LHCN-M2 (cell line): ENCODE measurements at regions not wholly inside any gene's neighbourhood (a gene's known extent, or its start where the extent isn't known, plus 50 kb on each side); places are given as distances from the start of the nearest gene placed in this dataset.
A peak's percentile ranks its signal among the peaks of the same experiment; 100 is the strongest.

Source experiments
- DNase-seq: peaks from one replicate; pipeline ENCODE4 v3.0.0-alpha.2; 2012; ENCODE audit warnings: low read depth

DNA sequence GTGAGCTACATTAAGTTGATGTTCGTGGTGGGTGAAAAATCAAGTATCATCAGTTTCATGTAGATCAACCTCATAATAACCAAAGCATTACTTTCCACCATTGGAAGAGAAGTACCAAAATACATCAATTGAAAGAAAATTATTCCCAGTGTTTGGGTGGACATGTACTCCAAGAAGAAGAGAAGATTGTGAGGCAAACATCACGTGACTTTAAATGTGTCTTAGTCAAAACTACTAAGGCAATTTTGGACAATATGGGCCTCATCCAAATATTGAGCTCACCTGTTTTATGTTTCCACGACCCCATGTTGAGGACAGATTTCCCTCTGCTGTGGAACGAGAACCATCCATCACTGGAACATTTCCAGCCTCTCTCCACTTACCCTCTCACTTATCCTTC is 303.0 kb upstream of the LMCD1 start:
- DNase-seq: no peak

DNA sequence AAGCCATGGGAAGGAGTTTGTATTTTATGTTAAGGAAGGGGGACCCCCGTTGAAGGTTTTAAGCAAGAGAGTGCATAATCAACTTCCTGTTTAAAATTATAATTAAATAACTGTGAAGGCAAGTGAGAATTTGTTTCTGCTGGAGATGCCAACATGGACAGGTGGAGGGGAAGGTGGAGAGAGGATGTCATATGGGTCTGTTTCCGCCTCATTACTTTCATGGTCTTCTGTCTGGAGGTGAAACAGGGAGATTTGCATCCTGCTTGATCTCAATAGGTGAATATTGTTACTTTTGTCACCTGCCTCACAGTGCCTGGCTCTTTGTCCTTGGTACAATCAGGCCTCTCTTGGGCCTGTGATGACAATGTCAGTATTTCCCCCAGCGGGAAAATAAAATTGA is 300.6 kb upstream of the LMCD1 start:
- DNase-seq: no peak

GRCh38 chr3:8201886-8202285 is 299.7 kb upstream of the LMCD1 start:
- DNase-seq: peak; percentile 55

GRCh38 chr3:8204331-8204730 is 297.3 kb upstream of the LMCD1 start:
- DNase-seq: no peak

DNA sequence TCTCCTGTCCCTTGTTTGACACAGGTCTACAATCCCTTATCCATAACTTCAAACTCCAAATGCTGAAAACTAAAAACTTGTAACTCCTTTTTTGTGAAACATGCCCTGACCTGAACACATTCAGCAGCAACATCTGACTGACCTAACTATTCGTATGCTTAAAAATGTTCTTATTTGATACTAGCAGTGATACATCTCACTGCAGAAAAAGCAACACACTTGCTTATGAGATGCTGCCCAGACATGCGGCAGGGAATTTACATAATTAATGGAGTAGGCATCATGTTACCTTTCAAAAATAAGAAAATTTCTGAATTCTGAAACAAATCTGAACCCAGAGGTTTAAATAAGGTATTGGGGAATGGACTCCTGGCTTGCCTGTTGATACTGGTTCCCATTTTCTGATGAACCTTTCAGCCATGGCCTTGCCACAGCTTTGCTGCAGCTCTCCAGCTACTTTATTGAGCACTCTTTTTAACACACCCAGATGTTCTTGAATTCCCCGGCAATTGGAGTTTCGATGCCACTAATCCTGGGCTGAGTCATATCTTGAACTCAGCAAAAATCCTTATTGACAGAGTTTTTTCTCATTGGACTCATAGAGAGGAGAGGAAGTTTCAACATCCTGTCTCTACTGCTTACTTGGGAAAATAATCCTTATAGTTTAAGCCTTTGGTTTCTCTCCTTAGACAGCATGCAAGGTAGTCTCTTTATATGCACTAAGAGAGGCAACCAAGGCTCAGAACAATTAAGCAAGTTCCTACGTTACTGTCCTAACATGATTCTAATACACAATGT is 296.6 kb upstream of the LMCD1 start:
- DNase-seq: peak; percentile 57

- no peak for DNase-seq
These were observed 295.7 kb upstream of the LMCD1 start for GRCh38 chr3:8205881-8206280.

- DNase-seq: no peak
These were observed 294.5 kb upstream of the LMCD1 start for GRCh38 chr3:8206971-8207617.

- DNase-seq: peak; percentile 34
These were observed 290.7 kb upstream of the LMCD1 start for GRCh38 chr3:8210882-8211341.

DNA sequence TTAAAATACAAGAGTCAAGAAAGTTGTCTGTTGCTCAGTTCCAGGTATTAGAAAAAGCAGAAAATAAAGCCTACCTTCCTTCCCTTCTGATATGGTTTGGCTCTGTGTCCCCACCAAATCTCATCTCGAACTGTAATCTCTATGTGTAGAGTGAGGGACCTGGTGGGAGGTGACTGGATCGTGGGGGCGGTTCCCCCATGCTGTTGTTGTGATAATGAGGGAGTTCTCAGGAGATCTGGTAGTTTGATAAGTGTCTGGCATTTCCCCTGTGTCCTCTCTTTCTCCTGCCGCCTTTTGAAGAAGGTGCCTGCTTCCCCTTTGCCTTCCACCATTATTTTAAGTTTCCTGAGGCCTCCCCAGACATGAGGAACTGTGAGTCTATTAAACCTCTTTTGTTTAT is 288.8 kb upstream of the LMCD1 start:
- DNase-seq: no peak

- no peak for DNase-seq
These were observed 288.3 kb upstream of the LMCD1 start for GRCh38 chr3:8213286-8213685.

- DNase-seq: no peak
These were observed 285.8 kb upstream of the LMCD1 start for GRCh38 chr3:8215821-8216220.

GRCh38 chr3:8218353-8218940 is 283.2 kb upstream of the LMCD1 start:
- DNase-seq: no peak

DNA sequence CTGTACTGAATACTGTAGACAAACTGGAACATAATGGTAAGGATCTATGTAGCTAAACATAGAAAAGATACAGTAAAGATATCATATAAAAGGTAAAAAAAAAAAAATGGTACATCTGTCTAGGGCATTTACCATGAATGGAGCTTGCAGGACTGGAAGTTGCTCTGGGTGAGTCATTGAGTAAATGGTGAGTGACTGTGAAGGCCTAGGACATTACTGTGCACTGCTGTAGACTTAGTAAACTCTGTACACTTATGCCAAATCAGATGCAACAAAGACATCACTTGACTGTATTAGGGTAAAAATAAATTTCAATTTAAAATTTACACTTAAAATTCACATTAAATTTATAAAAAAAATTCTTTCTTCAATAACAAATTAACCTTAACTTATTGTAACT is 281.3 kb upstream of the LMCD1 start:
- peak; percentile 14 for DNase-seq

GRCh38 chr3:8223766-8224165 is 277.9 kb upstream of the LMCD1 start:
- peak; percentile 23 for DNase-seq

DNA sequence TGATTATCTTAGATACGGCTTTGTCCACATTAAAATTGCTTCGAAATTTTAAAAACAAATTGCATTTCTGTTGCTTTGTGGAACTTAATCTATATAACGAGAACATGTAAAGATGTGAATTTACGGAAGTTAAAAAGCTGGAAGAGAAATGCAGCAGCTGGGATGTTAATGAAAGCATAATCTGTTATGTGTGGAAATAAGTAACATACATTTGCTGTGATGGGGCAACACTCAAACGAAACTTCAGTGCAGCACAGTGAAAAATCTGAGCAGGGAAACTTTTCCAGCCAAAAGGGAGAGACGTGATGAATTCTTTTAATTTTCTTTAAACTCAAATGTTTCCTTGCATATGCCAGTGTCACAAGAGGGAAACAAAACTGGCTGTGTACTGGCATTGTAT is 276.7 kb upstream of the LMCD1 start:
- DNase-seq: no peak

DNA sequence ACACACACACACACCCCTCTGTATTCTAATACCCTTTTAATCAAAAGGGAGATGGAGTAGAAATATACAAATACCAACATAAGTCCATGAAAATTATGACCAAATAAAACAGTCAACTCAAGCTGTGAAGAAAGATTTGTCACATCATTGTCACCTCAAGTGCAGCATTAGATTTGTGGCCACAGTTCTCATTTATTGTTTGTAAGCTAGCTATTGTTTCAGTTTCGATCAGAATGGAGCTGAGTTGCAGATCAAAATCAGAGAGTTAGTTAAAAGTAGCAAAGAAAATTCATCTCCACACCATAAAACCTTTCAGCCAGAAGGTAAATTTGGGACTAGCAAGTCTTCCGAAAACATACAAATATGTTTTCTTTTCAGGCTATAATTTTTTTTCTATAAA is 267.7 kb upstream of the LMCD1 start:
- DNase-seq: no peak

- no peak for DNase-seq
These were observed 265.4 kb upstream of the LMCD1 start for GRCh38 chr3:8236264-8236663.

- no peak for DNase-seq
These were observed 263.7 kb upstream of the LMCD1 start for GRCh38 chr3:8237893-8238292.

GRCh38 chr3:8238432-8238831 is 263.2 kb upstream of the LMCD1 start:
- no peak for DNase-seq

DNA sequence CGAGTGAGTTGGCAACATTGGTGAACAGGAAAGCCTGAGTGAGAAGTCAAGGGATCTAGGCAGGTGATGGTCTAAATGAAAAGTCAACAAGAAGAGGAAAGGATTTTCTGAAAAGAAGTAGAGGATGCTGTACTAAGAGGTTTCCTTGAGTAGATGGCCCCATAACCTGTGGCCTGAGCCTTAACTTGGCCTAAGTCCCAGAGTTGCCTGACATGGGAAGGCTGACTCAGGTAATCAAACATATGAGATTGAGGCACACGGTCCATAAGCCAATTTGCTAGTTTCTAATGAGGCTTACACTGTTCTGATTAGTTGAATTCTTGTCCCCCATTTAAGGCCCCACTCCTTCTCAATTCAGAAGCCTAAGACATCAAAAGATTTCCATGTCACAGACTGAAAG is 262.5 kb upstream of the LMCD1 start:
- no peak for DNase-seq

- DNase-seq: peak; percentile 43
These were observed 261.6 kb upstream of the LMCD1 start for GRCh38 chr3:8239718-8240695.

DNA sequence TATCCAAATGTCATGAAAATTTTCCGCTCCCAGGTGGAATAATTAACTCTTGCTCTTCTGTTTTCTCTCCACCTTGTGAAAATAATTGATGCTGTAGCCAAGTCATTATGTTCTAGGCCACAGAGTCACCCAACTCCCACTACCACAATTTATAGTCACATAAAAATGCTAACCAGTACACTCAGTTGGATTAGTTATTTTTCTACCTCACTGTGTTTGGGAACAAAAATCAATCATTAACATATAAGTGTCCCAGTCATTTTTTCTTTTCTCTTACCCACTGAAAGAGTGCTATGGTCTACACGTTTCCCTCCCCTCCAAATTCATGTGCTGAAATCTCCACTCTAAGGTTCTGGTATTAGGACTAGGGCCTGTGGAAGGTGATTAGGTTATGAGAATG is 255.6 kb upstream of the LMCD1 start:
- no peak for DNase-seq
